Kasumi-1 (cell line): ENCODE measurements at regions not wholly inside any gene's neighbourhood (a gene's known extent, or its start where the extent isn't known, plus 50 kb on each side); places are given as distances from the start of the nearest gene placed in this dataset.

Experiments used
- DNase-seq, 2 experiments: peaks; one replicate each; lab custom pipeline; 2025; lab: John Stamatoyannopoulos, UW

GRCh38 chr15:45743426-45744235 is 108.8 kb downstream of the SQOR start:
- no peak for DNase-seq

GRCh38 chr15:45744236-45744589 is 109.4 kb downstream of the SQOR start:
- DNase-seq, result no peak

- no peak for DNase-seq
These were observed 112.6 kb downstream of the SQOR start for GRCh38 chr15:45747426-45747825.

- DNase-seq, result no peak
These were observed 116.8 kb downstream of the SQOR start for GRCh38 chr15:45751629-45752028.

- DNase-seq, result no peak
These were observed 125.1 kb downstream of the SQOR start for GRCh38 chr15:45759936-45760335.

- DNase-seq, result no peak
These were observed 127.9 kb downstream of the SQOR start for GRCh38 chr15:45762726-45763125.

GRCh38 chr15:45763170-45763869 is 128.5 kb downstream of the SQOR start:
- DNase-seq, result no peak

GRCh38 chr15:45773149-45773548 is 138.3 kb downstream of the SQOR start:
- no peak for DNase-seq

GRCh38 chr15:45776772-45777171 is 141.9 kb downstream of the SQOR start:
- DNase-seq, result no peak

- no peak for DNase-seq
These were observed 143.0 kb downstream of the SQOR start for GRCh38 chr15:45777781-45778180.

GRCh38 chr15:45780352-45780751 is 145.5 kb downstream of the SQOR start:
- DNase-seq, result no peak

GRCh38 chr15:45784656-45785055 is 149.8 kb downstream of the SQOR start:
- no peak for DNase-seq

- DNase-seq, result no peak
These were observed 151.1 kb downstream of the SQOR start for GRCh38 chr15:45785897-45786296.

- DNase-seq, result peak; percentile 8 to 40
These were observed 155.6 kb downstream of the SQOR start for GRCh38 chr15:45790325-45790943.

- no peak for DNase-seq
These were observed 159.5 kb downstream of the SQOR start for GRCh38 chr15:45794304-45794703.

- no peak for DNase-seq
These were observed 160.0 kb downstream of the SQOR start for GRCh38 chr15:45794712-45795439.

GRCh38 chr15:45795440-45796069 is 160.7 kb downstream of the SQOR start:
- peak; percentile 1 to 41 for DNase-seq

GRCh38 chr15:45796433-45796832 is 161.6 kb downstream of the SQOR start:
- DNase-seq, result no peak

GRCh38 chr15:45799508-45799907 is 164.7 kb downstream of the SQOR start:
- DNase-seq, result no peak

- no peak for DNase-seq
These were observed 166.7 kb downstream of the SQOR start for GRCh38 chr15:45801543-45801942.

GRCh38 chr15:45802140-45802539 is 167.3 kb downstream of the SQOR start:
- DNase-seq, result no peak

GRCh38 chr15:45804028-45804427 is 169.2 kb downstream of the SQOR start:
- DNase-seq, result no peak
